T-cell (primary cell): ENCODE measurements at regions not wholly inside any gene's neighbourhood (a gene's known extent, or its start where the extent isn't known, plus 50 kb on each side); places are given as distances from the start of the nearest gene placed in this dataset.

Source experiments
- ATAC-seq, 4 experiments: fragments of 200-7000 bp in 3 of 4; fragments of 150-1000 bp in 1 of 4; cut with Tn5 transposase; replicated peaks in 1 of 4; 1 replicate in 3 of 4; 2 replicates in 1 of 4; pipeline ENCODE4 v1.10.0; 2021; ENCODE audit warnings: moderate library complexity in 3 of 4, mild to moderate bottlenecking in 2 of 4, moderate number of reproducible peaks in 1 of 4
- CTCF ChIA-PET, 2 donors: fragments of 300-600 bp; sonication (Branson Sonifier 250); formaldehyde crosslinking; loops; one replicate each; lab custom pipeline; 2022; ENCODE audit warnings: antibody characterized with exemption in 2 of 2; lab: Charles Lee
- POLR2A ChIA-PET, 2 donors: fragments of 300-600 bp; sonication (Branson Sonifier 250); formaldehyde crosslinking; loops; one replicate each; lab custom pipeline; 2022; ENCODE audit warnings: antibody characterized with exemption in 2 of 2; lab: Charles Lee
- DNase-seq, 35 experiments: peaks; one replicate each; pipeline versions ENCODE4 v3.0.0 to v3.0.0-alpha.2; 2013 to 2023
- H3K27ac ChIP-seq: one replicate; pipeline ENCODE4 v1.5.1; 2013; ENCODE audit warnings: low read length
- H3K27me3 ChIP-seq, 2 experiments: replicated peaks in 1 of 2; 1 replicate in 1 of 2; 2 replicates in 1 of 2; pipeline versions ENCODE4 v1.6.1 to v1.7.0; 2013; ENCODE audit warnings: low read length in 1 of 2, mixed read lengths in 1 of 2; ENCODE audit not compliant: control insufficient read depth in 2 of 2, insufficient read depth in 2 of 2; ENCODE audit errors: extremely low read depth in 1 of 2
- H3K36me3 ChIP-seq, 2 donors: 1 replicate in 1 of 2; 2 replicates in 1 of 2; pipeline versions ENCODE4 v1.6.1 to v1.7.0; 2013; ENCODE audit warnings: low read length in 1 of 2; ENCODE audit not compliant: control insufficient read depth in 2 of 2, insufficient read depth in 1 of 2; ENCODE audit errors: extremely low read depth in 1 of 2
- H3K4me1 ChIP-seq, 2 experiments: 1 replicate in 1 of 2; 2 replicates in 1 of 2; pipeline versions ENCODE4 v1.6.1 to v1.7.0; 2013; ENCODE audit warnings: low read length in 2 of 2, mixed read lengths in 1 of 2; ENCODE audit not compliant: insufficient read depth in 2 of 2, control insufficient read depth in 1 of 2; ENCODE audit errors: extremely low read depth in 1 of 2
- H3K4me3 ChIP-seq, 2 donors: 1 replicate in 1 of 2; 2 replicates in 1 of 2; pipeline versions ENCODE4 v1.5.1 to v1.7.0; 2013; ENCODE audit warnings: mild to moderate bottlenecking in 2 of 2, low read length in 1 of 2, moderate library complexity in 1 of 2; ENCODE audit not compliant: control insufficient read depth in 1 of 2; ENCODE audit errors: extremely low read depth in 1 of 2
- H3K9me3 ChIP-seq: 2 replicates; pipeline ENCODE4 v1.7.0; 2013
- H3K27ac Mint-ChIP-seq, 2 donors: one replicate each; pipeline ENCODE4 v1.8.0; 2020 to 2021; ENCODE audit warnings: mild to moderate bottlenecking in 2 of 2, mixed read lengths in 2 of 2
- H3K27me3 Mint-ChIP-seq, 2 donors: one replicate each; pipeline ENCODE4 v1.8.0; 2021 to 2022; ENCODE audit warnings: mixed read lengths in 2 of 2
- H3K36me3 Mint-ChIP-seq: one replicate; pipeline ENCODE4 v1.8.0; 2021; ENCODE audit warnings: mixed read lengths
- H3K4me1 Mint-ChIP-seq, 3 donors: one replicate each; pipeline ENCODE4 v1.8.0; 2020 to 2022; ENCODE audit warnings: mixed read lengths in 3 of 3, mild to moderate bottlenecking in 1 of 3
- H3K4me3 Mint-ChIP-seq, 3 donors: one replicate each; pipeline ENCODE4 v1.8.0; 2020 to 2022; ENCODE audit warnings: mild to moderate bottlenecking in 3 of 3, mixed read lengths in 3 of 3, moderate library complexity in 3 of 3
- H3K9me3 Mint-ChIP-seq, 3 donors: one replicate each; pipeline ENCODE4 v1.8.0; 2020 to 2022; ENCODE audit warnings: mixed read lengths in 3 of 3
- WGBS: methylation state at CpG from one replicate; pipeline ENCODE4 v1.1.5; 2013; ENCODE audit warnings: missing lambda C conversion rate; ENCODE audit not compliant: insufficient coverage; 5-methylcytosine and 5-hydroxymethylcytosine counted together

DNA sequence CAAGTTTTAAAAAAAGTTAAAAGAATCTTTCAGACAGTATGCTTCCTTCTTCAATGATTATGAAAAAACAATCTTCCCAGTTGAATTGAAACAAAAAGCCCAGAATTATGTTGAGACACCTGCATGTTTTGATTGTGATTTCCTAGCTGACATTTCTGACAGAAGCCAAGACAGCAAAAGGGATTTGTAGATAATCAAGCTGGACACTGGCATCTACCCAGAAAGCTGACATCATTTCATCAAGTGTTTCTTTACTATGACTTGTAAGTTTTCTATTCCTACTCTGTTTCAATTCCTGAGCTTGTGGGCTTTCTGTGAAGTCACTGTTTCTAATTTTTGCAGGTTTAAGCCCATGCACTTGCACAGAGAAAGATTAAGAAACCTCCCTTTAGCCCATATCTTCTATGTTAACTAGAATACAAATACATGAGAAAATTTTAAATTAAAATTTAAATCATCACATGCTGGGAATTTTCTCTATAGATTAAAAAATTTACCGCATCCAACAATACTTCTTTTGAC is 82.9 kb upstream of the CCDC85A start:
- Histone ChIP-seq H3K36me3 (no peaks in the 10 kb centered on the region), H3K27me3 (no peaks in the 10 kb centered on the region), H3K4me3 (no peak overlapping the region), H3K9me3 (no peaks in the 10 kb centered on the region), H3K27ac (no peak overlapping the region), H3K4me1 (no peaks in the 10 kb centered on the region)
- Mint-ChIP-seq H3K36me3 (no peaks in the 10 kb centered on the region), H3K4me3 (no peak overlapping the region), H3K9me3 (peaks cover under 1 to 11% (median 4%) of the 10 kb centered on the region in 3 donors), H3K27me3 (no peaks in the 10 kb centered on the region), H3K4me1 (no peaks in the 10 kb centered on the region), H3K27ac (no peak overlapping the region)
- DNase-seq (no peak), ATAC-seq (no peak)
- CTCF ChIA-PET: no interaction called here
- POLR2A ChIA-PET: no interaction called here
- WGBS: no CpG with 5 or more reads among the region's 1 CpG

DNA sequence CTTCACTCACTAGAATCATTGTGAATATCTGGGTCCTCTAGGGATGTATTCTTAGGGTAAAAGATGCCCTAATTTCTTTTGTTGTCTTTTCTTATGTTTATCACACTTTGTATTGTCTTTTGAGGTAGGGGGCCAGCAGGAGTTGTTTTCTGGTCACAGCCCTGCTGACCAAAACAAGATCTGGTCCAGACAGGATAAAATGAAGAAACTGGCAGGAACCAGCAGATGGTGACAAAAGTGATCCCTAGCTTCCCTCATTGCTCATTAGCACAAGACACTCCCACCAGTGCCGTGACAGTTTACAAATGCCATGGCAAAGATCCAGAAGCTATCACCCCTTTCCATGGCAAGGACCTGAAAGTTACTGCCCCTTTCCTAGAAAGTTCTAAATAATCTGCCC is 81.7 kb upstream of the CCDC85A start:
- no peaks in the 10 kb centered on the region for H3K27me3 Mint-ChIP-seq
- no peak for ATAC-seq
- DNase-seq: no peak
- ChIA-PET POLR2A (no interaction called here), CTCF (no interaction called here)
- WGBS: 20% methylated on average over 1 of the region's 1 CpG
- H3K4me1 Mint-ChIP-seq: no peaks in the 10 kb centered on the region
- H3K36me3 Mint-ChIP-seq: no peaks in the 10 kb centered on the region
- Histone ChIP-seq H3K36me3 (no peaks in the 10 kb centered on the region), H3K9me3 (no peaks in the 10 kb centered on the region), H3K4me3 (no peak overlapping the region), H3K27me3 (no peaks in the 10 kb centered on the region), H3K27ac (no peak overlapping the region), H3K4me1 (no peaks in the 10 kb centered on the region)
- peaks cover 0 to 11% (median 4%) of the 10 kb centered on the region in 3 donors for H3K9me3 Mint-ChIP-seq
- no peak overlapping the region for H3K27ac Mint-ChIP-seq
- no peak overlapping the region for H3K4me3 Mint-ChIP-seq

DNA sequence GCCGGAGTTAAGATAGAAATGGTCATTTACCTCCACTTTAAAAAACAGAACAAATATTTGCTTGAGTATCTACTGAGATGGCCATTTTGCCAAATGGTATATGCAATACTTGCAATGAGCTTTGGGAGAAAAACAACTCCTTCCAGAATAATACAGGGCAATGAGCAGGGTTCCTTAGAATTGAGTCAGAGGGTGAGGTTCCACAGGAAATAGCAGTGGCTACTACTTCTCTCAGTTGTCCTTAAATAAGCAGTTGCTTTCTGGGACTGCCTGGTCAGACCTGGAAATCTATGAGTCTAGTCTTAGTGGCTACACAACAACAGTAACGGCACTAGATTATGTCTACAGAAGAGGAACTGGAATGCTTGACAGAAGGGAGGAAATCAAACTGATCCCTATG is 80.9 kb upstream of the CCDC85A start:
- H3K9me3 Mint-ChIP-seq: peaks cover 0 to 11% (median 4%) of the 10 kb centered on the region in 3 donors
- DNase-seq (no peak), ATAC-seq (no peak)
- Histone ChIP-seq H3K4me3 (no peak overlapping the region), H3K4me1 (no peaks in the 10 kb centered on the region), H3K9me3 (no peaks in the 10 kb centered on the region), H3K27ac (no peak overlapping the region), H3K36me3 (no peaks in the 10 kb centered on the region), H3K27me3 (no peaks in the 10 kb centered on the region)
- H3K4me1 Mint-ChIP-seq: no peaks in the 10 kb centered on the region
- H3K27me3 Mint-ChIP-seq: no peaks in the 10 kb centered on the region
- H3K27ac Mint-ChIP-seq: no peak overlapping the region
- H3K4me3 Mint-ChIP-seq: no peak overlapping the region
- POLR2A ChIA-PET: no interaction called here
- CTCF ChIA-PET: no interaction called here
- no peaks in the 10 kb centered on the region for H3K36me3 Mint-ChIP-seq
- no CpG with 5 or more reads among the region's 2 CpGs for WGBS

DNA sequence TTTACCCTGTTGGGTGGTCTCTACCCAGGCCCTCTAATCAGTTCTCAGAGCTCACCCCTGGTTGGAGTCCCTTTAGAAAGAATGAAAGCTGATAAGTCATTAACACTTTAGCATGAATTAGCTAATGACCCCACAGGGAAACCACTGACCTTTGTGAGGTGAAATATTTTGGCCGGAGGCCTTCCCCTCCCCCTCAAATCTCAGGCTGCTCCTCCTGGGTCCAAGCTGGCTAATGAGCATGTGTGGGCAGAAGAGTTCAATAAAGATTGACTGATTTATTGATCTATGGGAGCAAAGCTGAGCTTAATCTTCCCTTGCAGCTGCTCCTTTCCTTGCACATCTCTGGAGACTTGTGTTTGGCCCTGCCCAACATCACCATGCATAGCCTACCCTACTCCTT is 78.8 kb upstream of the CCDC85A start:
- Mint-ChIP-seq H3K36me3 (no peaks in the 10 kb centered on the region), H3K27me3 (peaks cover 0 to 3% of the 10 kb centered on the region in 2 donors), H3K4me1 (no peaks in the 10 kb centered on the region), H3K4me3 (no peak overlapping the region), H3K9me3 (peaks cover 0 to 11% (median 4%) of the 10 kb centered on the region in 3 donors), H3K27ac (no peak overlapping the region)
- no peaks in the 10 kb centered on the region for H3K27me3 ChIP-seq
- H3K27ac ChIP-seq: no peak overlapping the region
- ChIA-PET CTCF (no interaction called here), POLR2A (no interaction called here)
- H3K36me3 ChIP-seq: no peaks in the 10 kb centered on the region
- no peaks in the 10 kb centered on the region for H3K9me3 ChIP-seq
- no peak overlapping the region for H3K4me3 ChIP-seq
- no peak for ATAC-seq
- DNase-seq: no peak
- no peaks in the 10 kb centered on the region for H3K4me1 ChIP-seq
- WGBS: no CpG with 5 or more reads among the region's 1 CpG

DNA sequence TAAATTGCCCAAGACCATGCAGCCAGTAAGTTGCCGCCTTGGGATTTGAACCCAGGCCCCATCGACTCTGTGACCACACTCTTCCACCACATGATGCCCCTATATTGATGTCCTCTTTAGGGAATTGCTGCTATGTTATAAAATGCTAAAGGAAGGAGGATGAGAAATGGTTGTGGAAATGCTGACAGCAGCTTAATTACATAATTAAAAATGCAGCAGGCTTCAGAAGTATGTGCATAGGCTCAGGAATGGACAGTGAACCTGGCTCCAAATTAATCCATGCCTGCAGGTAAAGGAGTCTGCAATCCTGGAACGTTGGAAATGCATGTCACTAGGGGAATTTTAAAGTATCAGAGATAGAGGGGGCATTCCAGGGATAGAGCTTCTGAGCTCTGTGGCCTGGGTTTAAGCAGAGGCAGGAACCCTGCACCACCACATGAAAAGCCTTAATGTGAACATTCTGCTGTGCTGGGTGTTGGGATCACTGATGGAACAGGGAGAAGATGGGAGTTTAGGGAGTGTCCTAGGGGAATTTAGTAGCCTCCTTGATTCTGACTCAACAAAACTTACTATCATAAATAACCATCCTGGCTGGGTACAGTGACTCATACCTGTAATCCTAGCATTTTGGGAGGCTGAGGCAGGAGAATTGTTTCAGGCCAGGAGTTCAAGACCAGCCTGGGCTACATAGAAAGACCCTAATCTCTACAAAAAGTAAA is 76.1 kb upstream of the CCDC85A start:
- CTCF ChIA-PET: no interaction called here
- Mint-ChIP-seq H3K27me3 (peaks cover 0 to 3% of the 10 kb centered on the region in 2 donors), H3K4me1 (no peaks in the 10 kb centered on the region)

DNA sequence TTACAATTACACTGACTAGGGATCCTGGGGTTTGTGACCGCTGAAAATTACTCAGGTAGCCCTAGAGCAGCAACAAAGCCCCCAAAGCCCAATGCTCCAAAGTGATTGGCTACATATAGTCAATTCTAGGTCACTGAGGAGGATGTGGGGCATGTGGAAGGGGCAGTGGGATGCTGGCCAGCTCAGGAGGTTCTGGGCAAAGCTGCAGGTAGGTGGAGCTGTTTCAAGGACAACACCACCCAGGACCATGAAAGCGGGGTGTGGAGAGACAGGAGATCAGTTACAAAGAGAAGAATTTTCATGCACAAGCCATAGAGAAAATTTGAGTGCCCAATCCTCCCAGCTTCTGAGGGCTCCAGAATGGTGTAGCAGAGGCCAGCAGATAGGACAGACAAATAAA is 75.0 kb upstream of the CCDC85A start:
- peaks cover 0 to 13% (median 4%) of the 10 kb centered on the region in 3 donors for H3K9me3 Mint-ChIP-seq
- ATAC-seq (no peak), DNase-seq (no peak)
- H3K4me3 Mint-ChIP-seq: no peak overlapping the region
- H3K4me1 Mint-ChIP-seq: no peaks in the 10 kb centered on the region
- H3K36me3 ChIP-seq: no peaks in the 10 kb centered on the region
- CTCF ChIA-PET: no interaction called here
- WGBS: no CpG with 5 or more reads among the region's 2 CpGs
- no peaks in the 10 kb centered on the region for H3K9me3 ChIP-seq
- H3K27me3 ChIP-seq: no peaks in the 10 kb centered on the region
- peaks cover 0 to 4% of the 10 kb centered on the region in 2 donors for H3K27me3 Mint-ChIP-seq
- no peak overlapping the region for H3K27ac ChIP-seq
- no peaks in the 10 kb centered on the region for H3K36me3 Mint-ChIP-seq
- POLR2A ChIA-PET: no interaction called here
- H3K4me3 ChIP-seq: no peak overlapping the region
- no peaks in the 10 kb centered on the region for H3K4me1 ChIP-seq
- no peak overlapping the region for H3K27ac Mint-ChIP-seq

More for the DNA sequence above, 76.1 kb upstream of the CCDC85A start:
- H3K36me3 Mint-ChIP-seq: no peaks in the 10 kb centered on the region
- Histone ChIP-seq H3K4me3 (no peak overlapping the region), H3K4me1 (no peaks in the 10 kb centered on the region), H3K27me3 (no peaks in the 10 kb centered on the region), H3K36me3 (no peaks in the 10 kb centered on the region), H3K27ac (no peak overlapping the region), H3K9me3 (no peaks in the 10 kb centered on the region)
- no peak for ATAC-seq
- H3K4me3 Mint-ChIP-seq: no peak overlapping the region
- peaks cover 0 to 16% (median 4%) of the 10 kb centered on the region in 3 donors for H3K9me3 Mint-ChIP-seq
- POLR2A ChIA-PET: no interaction called here
- DNase-seq: no peak
- WGBS: 14% methylated on average over 1 of the region's 3 CpGs
- H3K27ac Mint-ChIP-seq: no peak overlapping the region
